NCI-H345 (cell line): ENCODE measurements at regions not wholly inside any gene's neighbourhood (a gene's known extent, or its start where the extent isn't known, plus 50 kb on each side); places are given as distances from the start of the nearest gene placed in this dataset.

Experiments
- DNase-seq: peaks from one replicate; lab custom pipeline; 2025; lab: John Stamatoyannopoulos, UW

DNA sequence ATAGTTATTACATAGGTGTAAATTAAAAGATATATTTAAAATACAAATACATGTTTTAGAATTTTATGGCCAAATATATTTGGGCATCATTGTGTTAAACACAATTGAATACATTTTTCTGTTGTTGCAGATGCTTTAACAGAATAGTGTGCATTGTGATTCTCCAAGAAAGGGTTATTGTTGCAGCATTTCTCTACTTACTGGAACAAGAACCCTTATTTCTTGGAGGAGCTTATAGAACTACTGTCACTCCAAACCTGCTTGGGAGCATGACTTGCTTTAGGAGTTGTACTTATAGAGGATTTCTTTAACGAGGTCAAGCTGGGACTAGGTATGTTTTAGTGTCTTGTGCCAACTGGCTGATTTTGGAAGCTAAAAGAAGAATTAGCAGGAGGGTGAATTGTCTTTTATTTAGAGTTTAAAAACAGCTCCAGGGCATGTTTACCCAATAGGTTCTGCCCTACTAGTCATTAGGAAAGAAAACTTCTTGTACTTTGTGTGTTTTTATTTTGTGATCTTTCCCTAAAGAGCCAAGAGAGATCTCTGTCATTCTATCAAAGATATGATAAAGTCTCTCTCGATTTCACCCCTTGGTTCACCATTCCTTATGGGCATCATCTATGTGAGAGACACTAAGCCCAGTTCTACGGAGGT is 279.8 kb upstream of the SALL1 start:
- no peak for DNase-seq

DNA sequence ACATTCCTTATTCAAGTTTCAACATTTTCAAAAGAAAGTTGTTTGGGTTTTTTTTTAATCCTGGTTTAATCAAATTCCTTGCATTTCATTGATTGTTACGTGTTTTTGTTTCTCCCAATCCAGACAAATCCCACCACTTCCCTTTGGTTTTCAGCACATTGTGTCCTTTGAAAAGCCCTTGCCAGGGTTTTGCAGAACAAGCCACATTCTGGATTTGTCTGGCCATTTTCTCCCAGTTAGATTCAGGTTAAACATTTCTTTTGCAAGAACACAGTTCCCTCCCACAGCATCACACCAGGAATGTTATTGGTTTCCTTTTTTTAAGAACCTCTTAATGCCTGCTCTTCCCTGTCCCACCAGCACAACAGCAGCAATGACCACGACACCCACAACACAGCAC is 278.0 kb upstream of the SALL1 start:
- DNase-seq: no peak

DNA sequence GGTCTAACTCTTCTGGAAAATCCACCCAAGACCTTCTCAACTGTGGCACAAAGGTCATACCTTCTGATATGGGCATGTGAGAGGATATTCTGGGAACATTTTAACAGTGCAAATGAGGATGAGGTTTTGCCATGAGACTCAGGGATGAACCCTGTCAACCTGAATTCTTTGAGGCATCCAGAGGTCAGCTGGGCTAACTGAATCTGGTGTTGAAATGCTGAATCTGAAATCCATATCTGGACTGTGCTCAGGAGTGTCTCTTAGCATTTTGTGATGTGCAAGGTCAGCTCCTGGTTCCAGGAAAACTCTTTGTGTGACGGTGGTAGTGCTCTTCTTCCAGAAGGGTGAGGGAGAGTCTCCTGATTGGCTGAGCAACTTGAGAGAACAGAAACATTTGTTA is 276.0 kb upstream of the SALL1 start:
- no peak for DNase-seq

DNA sequence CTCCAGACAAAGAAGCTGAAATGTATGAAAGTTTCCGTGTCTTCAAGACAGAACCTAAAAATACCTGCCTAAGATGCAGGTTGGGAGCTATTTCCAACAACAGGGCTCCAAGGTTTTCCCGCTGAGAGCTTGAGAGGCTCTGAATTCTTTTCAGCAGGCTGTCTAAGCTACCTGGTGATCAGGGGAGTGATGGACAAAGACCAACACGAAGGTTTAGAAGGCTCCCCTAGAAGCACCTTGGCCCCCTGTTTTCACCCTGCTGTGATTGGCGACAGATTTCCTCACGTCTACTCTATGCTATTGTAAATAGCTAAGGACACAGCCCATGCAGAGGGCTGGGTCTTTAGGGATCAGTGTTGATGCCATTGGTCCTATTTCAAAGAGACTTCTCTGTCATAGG is 275.2 kb upstream of the SALL1 start:
- DNase-seq: no peak

DNA sequence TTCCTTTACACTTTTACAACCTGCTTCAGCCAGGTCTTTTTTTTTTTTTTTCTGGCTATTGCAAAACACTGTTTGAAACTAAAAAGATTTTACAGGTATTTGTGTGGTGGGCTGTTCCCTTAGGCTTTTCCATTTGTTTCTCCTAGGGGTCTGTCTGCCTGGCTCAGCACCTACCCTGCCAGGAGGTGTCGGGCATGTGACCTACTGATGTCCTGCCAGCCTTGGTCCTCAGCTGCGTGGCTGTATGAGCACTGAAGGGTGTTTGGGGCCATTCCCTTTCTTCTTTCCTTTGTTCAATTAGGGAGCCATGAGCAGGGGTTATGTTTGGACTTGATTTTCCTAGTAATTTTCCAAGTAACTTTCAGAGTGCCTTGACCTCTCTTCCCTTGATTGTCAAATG is 269.2 kb upstream of the SALL1 start:
- DNase-seq: no peak

DNA sequence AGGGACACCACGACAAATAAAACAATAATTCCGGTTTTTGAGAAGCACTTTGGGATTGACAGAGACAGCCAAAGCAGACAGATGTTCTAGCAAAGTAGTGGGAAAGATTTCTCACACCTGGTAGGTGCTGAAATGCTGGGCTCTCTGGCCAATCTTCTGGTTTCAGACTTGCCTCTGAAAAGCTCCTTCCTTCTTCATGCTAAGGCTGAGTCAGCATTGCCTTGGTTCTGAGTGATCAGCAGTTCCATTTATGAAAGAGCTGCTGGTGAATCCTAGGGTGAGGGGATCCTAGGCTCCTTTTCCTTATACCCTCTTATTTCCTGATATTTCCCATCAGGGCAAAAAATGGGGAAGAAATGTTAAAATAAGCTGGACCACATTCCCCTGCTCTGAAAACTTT is 268.7 kb upstream of the SALL1 start:
- DNase-seq: no peak

DNA sequence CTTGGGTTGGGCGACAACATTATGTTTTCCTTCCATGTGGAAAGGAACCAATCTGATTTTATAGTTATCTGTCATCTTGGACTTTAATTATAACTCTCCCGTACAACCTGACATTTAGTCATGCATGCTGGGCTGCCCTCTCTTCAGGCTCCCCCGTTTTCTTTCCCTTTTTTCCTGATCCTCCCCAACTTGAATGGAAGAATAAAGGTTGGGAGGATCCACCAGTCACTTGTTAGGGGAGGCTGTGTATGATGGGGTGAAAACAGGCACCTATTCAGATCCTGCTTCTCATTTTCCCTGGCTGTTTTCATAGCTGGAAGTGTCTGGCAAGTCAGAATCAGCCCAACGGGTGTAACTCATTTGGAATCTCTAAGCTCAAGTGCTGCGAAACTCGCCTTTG is 267.2 kb upstream of the SALL1 start:
- DNase-seq: no peak

DNA sequence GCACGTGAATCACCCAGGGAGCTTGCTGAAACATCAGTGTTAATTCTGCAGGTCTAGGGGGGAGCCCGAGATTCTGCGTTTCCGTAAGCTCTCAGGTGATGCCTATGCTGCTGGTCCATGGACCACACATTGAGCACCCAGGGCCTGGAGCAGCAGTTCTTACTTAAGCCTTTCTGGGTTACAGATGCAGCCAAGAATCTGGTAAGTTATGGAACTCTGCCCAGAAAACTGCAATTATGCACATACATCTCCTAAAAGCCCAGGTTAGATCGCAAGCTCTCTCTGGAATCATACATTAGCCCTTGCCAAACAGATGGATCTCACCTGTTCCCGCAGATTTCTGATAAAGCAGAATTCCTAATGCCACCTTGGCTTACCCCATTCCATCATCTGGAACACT is 265.9 kb upstream of the SALL1 start:
- no peak for DNase-seq

DNA sequence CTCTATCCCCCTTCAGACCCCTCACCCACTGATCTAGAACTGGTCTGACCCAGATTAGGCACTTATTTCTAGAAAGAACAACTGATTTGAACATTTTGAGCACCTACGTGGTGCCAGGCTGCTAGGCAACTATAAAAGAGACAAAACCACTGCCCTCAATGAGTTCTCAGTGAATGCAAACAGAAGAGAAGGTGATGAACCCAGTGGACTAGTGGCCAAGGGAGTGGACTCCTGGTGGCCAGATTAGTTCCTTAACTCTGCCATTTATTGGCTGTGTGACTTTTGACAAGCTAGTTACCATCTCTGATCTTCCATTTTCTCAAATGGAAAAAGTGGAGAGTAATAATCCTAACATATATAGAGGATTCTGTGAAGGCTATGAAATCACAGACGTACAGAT is 259.1 kb upstream of the SALL1 start:
- DNase-seq: no peak

DNA sequence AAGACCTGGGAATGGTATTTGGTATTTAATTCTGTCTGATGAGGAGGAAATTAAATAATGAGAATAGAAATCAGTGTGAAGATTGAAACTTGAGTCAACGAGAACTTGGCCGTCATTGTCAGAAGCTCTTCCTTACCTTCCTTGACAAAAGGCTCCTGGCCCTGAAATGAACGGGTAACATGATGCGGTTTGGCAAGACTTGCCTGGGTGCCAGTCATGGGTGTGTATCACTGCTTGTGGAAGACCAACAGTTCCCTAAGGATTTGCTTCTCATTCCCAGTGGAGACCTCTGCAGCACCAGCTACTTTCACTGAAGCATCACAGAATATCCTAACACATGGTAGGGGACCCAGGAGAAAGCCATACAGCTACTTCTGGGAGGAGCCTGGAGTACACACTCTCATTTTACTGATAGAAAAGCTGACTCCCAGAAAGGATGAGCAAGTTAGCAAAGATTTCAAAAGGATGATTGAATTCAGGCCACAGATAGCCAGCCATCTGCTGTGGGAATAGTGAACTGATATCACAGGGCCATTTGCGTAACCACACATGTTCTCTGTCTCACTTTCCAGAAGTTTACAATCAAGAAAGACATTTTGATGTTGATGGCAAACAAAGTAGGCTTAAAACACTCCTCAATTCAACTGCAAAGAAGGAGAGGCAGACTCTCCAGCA is 258.1 kb upstream of the SALL1 start:
- DNase-seq: no peak

DNA sequence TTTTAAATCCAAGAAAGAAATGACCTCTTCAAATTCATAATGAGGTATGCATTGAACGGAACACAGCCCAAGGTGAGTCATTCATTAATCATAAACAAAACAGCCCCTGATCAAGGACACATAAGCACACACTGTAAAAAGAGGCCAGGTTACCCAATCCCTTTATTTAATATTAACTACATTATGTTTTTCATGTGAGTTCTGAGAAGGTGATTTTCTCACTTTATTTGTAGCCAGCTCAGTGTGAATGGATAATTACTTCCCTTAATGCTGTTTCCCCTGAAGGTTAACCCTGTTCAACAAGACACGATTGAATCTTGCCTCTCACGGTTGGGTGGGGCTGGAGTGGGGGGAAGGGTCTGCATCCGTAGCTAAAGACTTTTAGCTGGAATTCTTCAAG is 257.3 kb upstream of the SALL1 start:
- DNase-seq: no peak

DNA sequence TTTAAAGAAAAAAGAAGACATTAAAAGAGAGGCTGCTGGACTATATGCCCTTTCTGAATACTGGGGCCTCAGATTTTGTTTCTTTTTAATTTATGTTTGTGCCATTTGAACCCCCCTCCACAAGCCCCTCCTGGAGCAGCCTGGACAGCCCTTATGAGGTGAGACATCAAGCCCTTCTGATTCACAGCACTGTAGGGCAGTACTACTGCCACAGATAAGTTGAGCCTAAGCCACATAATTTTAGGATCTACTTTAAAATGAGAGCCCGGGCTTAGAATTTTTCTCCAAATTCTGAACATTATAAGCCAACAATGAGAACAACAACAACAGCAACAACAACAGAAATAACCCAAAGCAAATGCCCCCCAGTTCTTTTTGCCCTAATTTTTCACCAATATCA is 256.9 kb upstream of the SALL1 start:
- no peak for DNase-seq

DNA sequence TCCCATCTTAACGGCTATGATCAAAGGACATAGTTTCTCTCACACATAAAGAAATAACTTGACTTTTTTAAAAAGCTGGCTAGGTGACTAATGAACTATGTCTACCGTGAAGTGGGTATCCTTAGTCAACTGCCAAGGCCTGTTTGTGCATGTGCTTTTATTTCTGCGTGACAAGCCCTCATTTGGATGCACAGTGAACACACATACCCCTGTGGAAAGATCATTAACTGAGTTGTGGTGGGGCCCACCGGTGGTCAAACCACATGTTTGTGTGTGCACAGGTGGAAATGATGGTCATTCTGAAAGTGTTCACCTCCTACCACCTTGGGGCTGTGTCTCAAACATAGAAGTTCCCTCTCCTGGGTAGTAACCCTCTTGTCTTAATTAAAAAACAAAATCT is 256.1 kb upstream of the SALL1 start:
- DNase-seq: no peak

DNA sequence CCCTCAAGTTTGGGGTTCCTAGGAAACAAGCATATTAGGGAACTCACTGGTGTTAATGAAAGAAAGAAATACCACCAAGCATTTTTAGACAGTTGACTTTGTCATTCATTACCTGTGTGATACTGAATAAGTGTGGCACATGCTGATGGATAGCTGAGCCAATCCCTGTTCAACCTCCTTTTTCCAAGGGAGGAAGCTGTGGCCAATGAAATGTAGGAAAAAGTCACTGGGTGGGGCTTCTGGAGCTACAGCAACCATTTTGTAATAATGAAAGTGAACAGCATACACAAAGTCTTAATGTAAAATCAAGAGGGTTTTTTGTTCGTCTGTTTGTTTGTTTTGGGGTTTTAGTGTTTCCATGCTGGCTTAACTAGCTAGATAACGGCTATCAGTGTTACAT is 254.3 kb upstream of the SALL1 start:
- DNase-seq: no peak

DNA sequence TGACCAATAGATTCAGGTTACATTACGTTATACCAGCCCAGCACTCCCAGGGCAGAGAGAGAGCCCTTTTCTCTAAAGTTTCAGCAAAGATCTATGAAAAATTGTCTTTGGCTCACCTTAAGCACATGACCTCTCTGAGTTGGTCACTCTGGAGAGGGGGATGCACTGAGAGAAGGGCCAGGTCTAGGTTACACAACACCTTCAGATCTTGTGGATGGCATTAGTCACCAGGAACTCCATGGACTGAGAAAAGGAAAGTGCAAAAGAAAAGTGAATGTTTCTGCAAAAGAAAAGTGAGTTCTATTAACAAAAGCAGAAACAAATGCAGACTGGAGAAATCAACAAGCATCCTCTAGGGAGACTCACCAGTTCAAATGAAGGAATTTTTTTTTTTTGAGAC is 253.3 kb upstream of the SALL1 start:
- no peak for DNase-seq

DNA sequence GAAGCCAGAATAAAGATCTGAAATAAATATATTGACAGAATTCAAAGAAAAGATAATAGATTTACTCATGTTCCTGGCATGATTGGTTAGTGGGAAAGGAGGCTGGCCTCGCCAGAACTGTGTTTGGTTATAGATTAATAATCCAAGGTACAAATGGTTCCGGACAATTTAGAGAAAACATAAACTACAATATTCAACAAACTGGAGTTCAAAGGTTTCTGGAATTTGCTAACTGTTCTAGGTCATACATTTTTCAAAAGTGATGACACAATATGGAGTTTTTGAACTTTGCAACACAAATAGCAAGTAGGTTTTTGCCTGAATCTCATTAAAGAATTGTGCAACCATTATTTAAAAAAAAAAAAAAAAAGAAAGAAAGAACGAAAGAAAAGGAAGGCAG is 251.7 kb upstream of the SALL1 start:
- no peak for DNase-seq

DNA sequence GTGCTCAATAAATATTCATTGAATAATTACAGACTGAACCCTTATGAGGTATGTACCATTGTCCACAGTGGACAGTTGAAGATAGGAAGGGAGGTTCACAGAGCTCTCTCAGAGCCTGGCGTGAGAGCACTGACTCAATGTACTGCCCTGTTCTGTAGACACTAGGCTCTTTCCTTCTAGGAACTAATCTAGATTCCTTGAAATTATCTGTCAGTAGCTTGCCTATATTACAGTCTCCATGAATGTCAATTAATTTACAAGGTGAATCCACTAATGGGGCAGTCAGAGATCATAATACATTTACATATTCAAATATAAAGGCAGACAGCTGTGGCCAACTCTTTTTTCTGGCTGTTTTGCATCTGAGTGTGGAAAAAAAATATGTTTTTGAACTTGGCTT is 251.2 kb upstream of the SALL1 start:
- no peak for DNase-seq

DNA sequence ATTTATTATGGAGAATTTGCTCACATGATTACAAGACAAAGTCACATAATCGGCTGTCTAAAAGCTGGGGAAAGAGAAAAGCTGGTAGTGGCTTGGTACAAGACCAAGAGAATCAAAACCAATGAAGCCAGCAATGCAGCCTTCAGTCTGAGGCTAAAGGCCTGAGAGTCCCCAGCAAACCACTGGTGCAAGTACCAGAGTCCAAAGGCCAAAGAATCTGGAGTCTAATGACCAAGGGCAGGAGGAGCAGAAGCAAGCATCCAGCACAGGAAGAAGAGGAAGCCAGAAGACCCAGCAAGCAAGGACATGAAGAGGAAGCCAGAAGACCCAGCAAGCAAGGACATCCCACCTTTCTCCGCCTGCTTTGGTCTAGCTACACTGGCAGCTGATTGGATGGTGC is 250.6 kb upstream of the SALL1 start:
- DNase-seq: no peak

DNA sequence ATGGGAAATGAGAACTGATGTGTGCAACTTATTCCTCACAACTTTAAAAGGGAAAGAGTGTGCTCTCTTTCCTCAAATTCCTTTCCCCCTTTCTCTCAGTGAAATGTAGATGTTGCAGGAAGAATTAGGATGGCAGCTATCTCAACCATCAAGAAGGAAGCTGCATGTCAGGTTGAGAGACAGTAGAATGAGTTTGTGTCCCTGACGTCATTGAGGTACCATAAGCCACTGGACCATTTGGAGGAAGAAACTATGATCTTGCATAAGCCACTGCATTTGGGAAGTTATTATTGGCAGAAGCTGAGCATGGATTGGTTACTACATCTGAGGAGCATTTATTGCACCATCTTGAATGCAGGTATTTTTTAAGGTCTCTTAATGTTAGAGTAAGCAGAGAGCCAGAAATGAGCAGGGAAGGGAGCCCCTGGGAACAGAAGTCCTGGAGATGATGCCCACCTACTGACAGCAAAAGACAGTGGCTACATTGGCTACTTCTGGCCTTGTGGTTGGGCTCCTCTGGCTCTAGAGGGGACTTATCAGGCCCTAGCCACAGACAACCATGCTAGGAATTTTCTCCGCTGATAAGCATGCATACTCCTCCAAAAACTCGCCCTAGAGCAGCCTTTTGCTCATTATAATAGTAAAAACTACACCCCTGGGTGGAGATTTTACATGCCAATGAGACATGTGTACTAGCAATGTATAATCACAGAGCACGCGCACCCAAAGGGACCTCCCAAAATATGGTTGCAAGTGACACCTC is 249.0 kb upstream of the SALL1 start:
- DNase-seq: no peak

DNA sequence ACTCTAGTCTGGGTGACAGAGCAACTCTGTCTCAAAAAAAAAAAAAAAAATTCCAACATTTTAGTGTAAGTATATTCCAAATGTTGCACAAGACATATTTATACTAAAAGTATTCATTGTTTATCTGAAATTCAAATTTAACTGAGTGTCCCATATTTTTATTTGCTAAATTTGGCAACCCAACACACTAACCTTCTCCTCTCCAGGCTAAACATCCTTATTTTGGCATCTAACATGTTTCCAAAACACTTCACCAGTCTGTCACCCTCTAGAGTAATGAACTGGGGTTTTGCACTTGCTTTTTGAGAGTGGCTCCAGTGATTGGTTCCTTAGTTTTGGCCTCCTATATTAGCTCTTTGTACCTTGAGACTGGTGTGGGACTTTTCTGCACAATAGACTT is 243.4 kb upstream of the SALL1 start:
- no peak for DNase-seq

DNA sequence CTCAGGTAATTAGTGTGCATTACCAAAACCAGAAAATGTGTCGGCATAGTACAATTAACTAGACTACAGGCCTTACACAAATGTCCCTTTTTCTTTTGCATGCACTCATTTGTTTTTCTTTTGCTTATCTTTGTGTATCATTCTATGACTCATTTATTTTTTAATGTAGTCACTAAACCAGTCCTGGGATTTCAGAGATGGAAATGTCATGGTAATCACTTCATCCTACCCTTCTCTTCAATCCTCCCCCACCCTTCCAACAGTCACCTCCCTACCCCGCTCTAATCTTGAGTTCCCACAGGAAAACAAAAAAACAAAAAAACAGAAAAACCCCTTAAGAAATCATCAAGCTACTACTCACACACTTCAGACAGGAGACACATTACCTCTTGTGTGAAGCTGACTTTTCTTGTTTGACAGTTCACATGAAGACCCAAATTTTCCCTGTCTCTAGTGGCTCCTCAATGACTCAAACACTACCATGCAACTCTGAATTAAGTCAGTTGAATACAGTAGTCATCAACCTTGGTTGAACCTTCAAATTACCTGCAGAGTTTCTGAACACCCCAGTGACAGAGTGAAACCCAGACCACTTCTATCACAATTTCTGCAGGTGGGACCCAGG is 242.4 kb upstream of the SALL1 start:
- no peak for DNase-seq

DNA sequence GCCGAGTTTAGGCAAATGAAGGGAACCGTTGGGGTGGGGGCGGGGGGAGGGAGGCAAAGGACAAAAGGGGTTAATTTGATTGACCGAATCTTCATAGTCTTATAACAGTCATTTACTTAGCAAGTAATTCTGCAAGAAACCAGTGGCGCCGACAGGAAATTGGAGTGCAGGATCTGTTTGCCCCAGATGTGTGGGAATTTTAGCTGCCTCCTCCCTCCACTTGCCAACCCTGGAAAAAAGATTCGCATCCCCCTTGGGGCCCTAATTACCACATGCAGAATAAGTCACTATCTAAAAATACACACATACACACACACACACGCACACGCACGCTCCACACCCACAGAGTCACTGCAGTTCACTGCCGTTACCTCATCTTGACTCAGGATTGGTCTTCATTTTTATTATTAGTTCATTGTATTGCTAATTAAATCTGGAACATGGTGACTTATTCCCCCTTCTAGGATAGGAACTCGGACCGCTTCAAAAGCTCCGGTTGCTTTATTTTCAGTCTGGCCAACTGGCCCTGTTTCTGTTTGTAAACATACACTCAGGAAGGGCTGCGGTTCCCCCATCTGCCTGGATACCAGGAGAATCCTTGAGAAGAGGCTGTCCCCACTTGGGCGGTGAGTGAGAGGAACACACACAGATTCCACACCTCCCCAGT is 241.6 kb upstream of the SALL1 start:
- DNase-seq: no peak
